HL-60 (cell line): ENCODE measurements at regions not wholly inside any gene's neighbourhood (a gene's known extent, or its start where the extent isn't known, plus 50 kb on each side); places are given as distances from the start of the nearest gene placed in this dataset.

Experiments used
- GABPA ChIP-seq: IDR thresholded peaks from 2 replicates; pipeline ENCODE4 v1.6.1; 2012; ENCODE audit warnings: low read depth
- TF ChIP-seq, protein P1 (sequence below): IDR thresholded peaks from one replicate; pipeline ENCODE4 v1.5.1; 2011; ENCODE audit warnings: low read length, control low read depth, inconsistent platforms; ENCODE audit not compliant: insufficient read depth

DNA sequence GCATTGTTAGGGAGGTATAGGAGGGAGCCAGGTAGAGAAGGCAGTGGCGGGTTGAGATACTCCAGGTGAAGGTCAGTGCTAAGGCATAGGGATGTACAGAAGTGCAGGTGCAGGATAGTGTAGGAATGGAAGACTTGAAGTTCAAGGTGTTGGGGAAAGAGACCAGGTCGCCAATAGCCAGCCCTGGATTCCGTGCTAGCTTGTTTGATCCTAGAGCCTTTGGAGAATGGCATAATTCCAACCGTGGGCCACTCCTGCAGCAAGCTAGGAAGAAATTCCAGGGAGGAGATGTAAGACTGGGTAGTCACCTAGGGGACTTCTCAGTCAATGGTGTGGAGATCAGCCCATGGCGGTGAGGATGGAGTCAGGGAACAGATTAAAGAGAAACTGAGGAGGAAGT is 272.7 kb downstream of the RPS24 start:
- TF ChIP-seq, protein P1, sequence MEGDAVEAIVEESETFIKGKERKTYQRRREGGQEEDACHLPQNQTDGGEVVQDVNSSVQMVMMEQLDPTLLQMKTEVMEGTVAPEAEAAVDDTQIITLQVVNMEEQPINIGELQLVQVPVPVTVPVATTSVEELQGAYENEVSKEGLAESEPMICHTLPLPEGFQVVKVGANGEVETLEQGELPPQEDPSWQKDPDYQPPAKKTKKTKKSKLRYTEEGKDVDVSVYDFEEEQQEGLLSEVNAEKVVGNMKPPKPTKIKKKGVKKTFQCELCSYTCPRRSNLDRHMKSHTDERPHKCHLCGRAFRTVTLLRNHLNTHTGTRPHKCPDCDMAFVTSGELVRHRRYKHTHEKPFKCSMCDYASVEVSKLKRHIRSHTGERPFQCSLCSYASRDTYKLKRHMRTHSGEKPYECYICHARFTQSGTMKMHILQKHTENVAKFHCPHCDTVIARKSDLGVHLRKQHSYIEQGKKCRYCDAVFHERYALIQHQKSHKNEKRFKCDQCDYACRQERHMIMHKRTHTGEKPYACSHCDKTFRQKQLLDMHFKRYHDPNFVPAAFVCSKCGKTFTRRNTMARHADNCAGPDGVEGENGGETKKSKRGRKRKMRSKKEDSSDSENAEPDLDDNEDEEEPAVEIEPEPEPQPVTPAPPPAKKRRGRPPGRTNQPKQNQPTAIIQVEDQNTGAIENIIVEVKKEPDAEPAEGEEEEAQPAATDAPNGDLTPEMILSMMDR, result no peak
- TF ChIP-seq GABPA, result no peak
